ENCODE measurements at regions not wholly inside any gene's neighbourhood (a gene's known extent, or its start where the extent isn't known, plus 50 kb on each side); places are given as distances from the start of the nearest gene placed in this dataset.

GRCh38 chr14:30373053-30373452 is 185.9 kb upstream of the G2E3 start:
- H3K9me3 ChIP-seq (ENCODE audit: insufficient read depth, low read depth, low read length) = no peaks in the 10 kb centered on the region
- no peaks in the 10 kb centered on the region for H3F3A ChIP-seq (ENCODE audit: low read depth)
- H2AFZ ChIP-seq (ENCODE audit: low read length) = no peak overlapping the region
- no peak overlapping the region for H3K4me2 ChIP-seq (ENCODE audit: low read depth, low read length, poor library complexity, severe bottlenecking)
- H3K79me2 ChIP-seq (ENCODE audit: insufficient read depth, low read length) = no peaks in the 10 kb centered on the region
- no peak for TF ChIP-seq CTCF (conservative IDR thresholded peaks at IDR 0.05; ENCODE audit: low read length)
- TF ChIP-seq EZH2phosphoT487 (IDR thresholded peaks at IDR 0.05; ENCODE audit: borderline replicate concordance) = no peak
- H3K9me2 ChIP-seq (replicated peaks; ENCODE audit: low read depth, low read length) = no peaks in the 10 kb centered on the region
- H3K4me3 ChIP-seq (ENCODE audit: low read length, poor library complexity, severe bottlenecking) = no peak overlapping the region
- no peak overlapping the region for H3K9ac ChIP-seq (ENCODE audit: low read depth, low read length, poor library complexity, severe bottlenecking)
- H3K27me3 ChIP-seq (ENCODE audit: insufficient read depth, low read length, poor library complexity, severe bottlenecking) = no peaks in the 10 kb centered on the region
- H3K4me1 ChIP-seq (ENCODE audit: insufficient read depth, low read length, poor library complexity, severe bottlenecking) = no peaks in the 10 kb centered on the region
- no peaks in the 10 kb centered on the region for H3K36me3 ChIP-seq (ENCODE audit: insufficient read depth, low read length)
- H4K20me1 ChIP-seq (ENCODE audit: insufficient read depth, low read length, poor library complexity, severe bottlenecking) = no peaks in the 10 kb centered on the region

GRCh38 chr14:30373526-30373925 is 185.4 kb upstream of the G2E3 start:
- H3K4me2 ChIP-seq (ENCODE audit: low read depth, low read length, poor library complexity, severe bottlenecking) = no peak overlapping the region
- H3K36me3 ChIP-seq (ENCODE audit: insufficient read depth, low read length) = no peaks in the 10 kb centered on the region
- TF ChIP-seq CTCF (conservative IDR thresholded peaks at IDR 0.05; ENCODE audit: low read length) (no peak), EZH2phosphoT487 (IDR thresholded peaks at IDR 0.05; ENCODE audit: borderline replicate concordance) (no peak)
- H3K4me3 ChIP-seq (ENCODE audit: low read length, poor library complexity, severe bottlenecking) = no peak overlapping the region
- no peaks in the 10 kb centered on the region for H4K20me1 ChIP-seq (ENCODE audit: insufficient read depth, low read length, poor library complexity, severe bottlenecking)
- H3K9ac ChIP-seq (ENCODE audit: low read depth, low read length, poor library complexity, severe bottlenecking) = no peak overlapping the region
- H2AFZ ChIP-seq (ENCODE audit: low read length) = no peak overlapping the region
- no peaks in the 10 kb centered on the region for H3K79me2 ChIP-seq (ENCODE audit: insufficient read depth, low read length)
- H3K4me1 ChIP-seq (ENCODE audit: insufficient read depth, low read length, poor library complexity, severe bottlenecking) = no peaks in the 10 kb centered on the region
- H3K9me2 ChIP-seq (replicated peaks; ENCODE audit: low read depth, low read length) = no peaks in the 10 kb centered on the region
- no peaks in the 10 kb centered on the region for H3K27me3 ChIP-seq (ENCODE audit: insufficient read depth, low read length, poor library complexity, severe bottlenecking)
- no peaks in the 10 kb centered on the region for H3F3A ChIP-seq (ENCODE audit: low read depth)
- no peaks in the 10 kb centered on the region for H3K9me3 ChIP-seq (ENCODE audit: insufficient read depth, low read depth, low read length)

- Histone ChIP-seq H3K4me3 (ENCODE audit: low read length, poor library complexity, severe bottlenecking) (no peak overlapping the region), H4K20me1 (ENCODE audit: insufficient read depth, low read length, poor library complexity, severe bottlenecking) (no peaks in the 10 kb centered on the region), H3K9me2 (replicated peaks; ENCODE audit: low read depth, low read length) (no peaks in the 10 kb centered on the region), H3F3A (ENCODE audit: low read depth) (no peaks in the 10 kb centered on the region), H2AFZ (ENCODE audit: low read length) (no peak overlapping the region; the same call in 1 of the 2 replicates), H3K4me1 (ENCODE audit: insufficient read depth, low read length, poor library complexity, severe bottlenecking) (no peaks in the 10 kb centered on the region), H3K36me3 (ENCODE audit: insufficient read depth, low read length) (no peaks in the 10 kb centered on the region), H3K9me3 (ENCODE audit: insufficient read depth, low read depth, low read length) (no peaks in the 10 kb centered on the region), H3K79me2 (ENCODE audit: insufficient read depth, low read length) (no peaks in the 10 kb centered on the region), H3K27me3 (ENCODE audit: insufficient read depth, low read length, poor library complexity, severe bottlenecking) (no peaks in the 10 kb centered on the region), H3K9ac (ENCODE audit: low read depth, low read length, poor library complexity, severe bottlenecking) (no peak overlapping the region), H3K4me2 (ENCODE audit: low read depth, low read length, poor library complexity, severe bottlenecking) (no peak overlapping the region)
- TF ChIP-seq CTCF (conservative IDR thresholded peaks at IDR 0.05; ENCODE audit: low read length) = peak; percentile 91
- TF ChIP-seq EZH2phosphoT487 (IDR thresholded peaks at IDR 0.05; ENCODE audit: borderline replicate concordance) = no peak
Observed at GRCh38 chr14:30375296-30375892, 183.6 kb upstream of the G2E3 start.

Data from Loucy (cell line).